COLO668 (cell line): ENCODE measurements at regions not wholly inside any gene's neighbourhood (a gene's known extent, or its start where the extent isn't known, plus 50 kb on each side); places are given as distances from the start of the nearest gene placed in this dataset.
A peak's percentile ranks its signal among the peaks of the same experiment; 100 is the strongest.

Experiments used
- DNase-seq: peaks from one replicate; lab custom pipeline; 2025; ENCODE audit not compliant: unreplicated experiment; lab: John Stamatoyannopoulos, UW

- DNase-seq, result no peak
Measured at GRCh38 chr18:5646739-5647138, 102.9 kb upstream of the EPB41L3 start.

- no peak for DNase-seq
Measured at GRCh38 chr18:5643288-5643687, 99.5 kb upstream of the EPB41L3 start.

DNA sequence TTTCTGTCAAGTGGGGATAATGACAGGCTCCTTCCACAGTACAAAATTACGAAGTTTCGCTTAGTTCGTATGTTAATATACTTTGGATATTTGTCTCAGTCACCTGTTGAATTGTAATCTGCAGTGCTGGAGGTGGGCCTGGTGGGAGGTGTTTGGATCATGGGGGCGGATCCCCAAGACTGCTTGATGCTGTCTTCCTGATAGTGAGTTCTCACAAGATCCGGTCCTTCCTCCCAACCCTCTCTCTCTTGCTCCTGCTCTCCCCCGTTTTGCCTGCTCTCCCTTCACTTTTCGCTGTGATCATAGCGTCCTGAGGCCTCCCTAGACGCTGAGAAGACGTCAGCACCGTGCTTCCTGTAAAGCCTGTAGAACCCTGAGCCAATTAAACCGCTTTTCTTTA, 97.1 kb upstream of the EPB41L3 start:
- no peak for DNase-seq

- no peak for DNase-seq
Measured at GRCh38 chr18:5639131-5639530, 95.3 kb upstream of the EPB41L3 start.

DNA sequence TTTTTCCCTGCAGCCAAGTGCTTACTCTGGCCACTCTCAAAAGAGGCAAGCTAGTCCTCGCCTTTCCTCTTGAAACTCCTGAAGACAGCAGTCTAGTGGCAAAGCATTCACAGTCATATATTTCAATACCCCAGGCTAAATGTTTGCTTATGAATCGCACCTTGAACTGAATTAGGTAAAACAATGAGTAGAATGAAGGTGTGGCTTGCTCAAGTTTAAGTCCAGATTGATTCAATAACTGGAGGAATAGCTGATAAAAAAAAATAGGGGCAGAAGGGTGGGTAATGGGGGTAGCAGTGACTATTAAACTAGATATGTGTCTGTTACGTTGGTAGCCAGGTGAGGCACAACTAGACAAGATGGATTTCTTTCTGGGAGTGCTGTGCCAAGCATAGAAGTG, 88.2 kb upstream of the EPB41L3 start:
- DNase-seq, result no peak

- no peak for DNase-seq
Measured at GRCh38 chr18:5630900-5631413, 87.2 kb upstream of the EPB41L3 start.

- DNase-seq, result peak; percentile 88
Measured at GRCh38 chr18:5630057-5630899, 86.5 kb upstream of the EPB41L3 start.

DNA sequence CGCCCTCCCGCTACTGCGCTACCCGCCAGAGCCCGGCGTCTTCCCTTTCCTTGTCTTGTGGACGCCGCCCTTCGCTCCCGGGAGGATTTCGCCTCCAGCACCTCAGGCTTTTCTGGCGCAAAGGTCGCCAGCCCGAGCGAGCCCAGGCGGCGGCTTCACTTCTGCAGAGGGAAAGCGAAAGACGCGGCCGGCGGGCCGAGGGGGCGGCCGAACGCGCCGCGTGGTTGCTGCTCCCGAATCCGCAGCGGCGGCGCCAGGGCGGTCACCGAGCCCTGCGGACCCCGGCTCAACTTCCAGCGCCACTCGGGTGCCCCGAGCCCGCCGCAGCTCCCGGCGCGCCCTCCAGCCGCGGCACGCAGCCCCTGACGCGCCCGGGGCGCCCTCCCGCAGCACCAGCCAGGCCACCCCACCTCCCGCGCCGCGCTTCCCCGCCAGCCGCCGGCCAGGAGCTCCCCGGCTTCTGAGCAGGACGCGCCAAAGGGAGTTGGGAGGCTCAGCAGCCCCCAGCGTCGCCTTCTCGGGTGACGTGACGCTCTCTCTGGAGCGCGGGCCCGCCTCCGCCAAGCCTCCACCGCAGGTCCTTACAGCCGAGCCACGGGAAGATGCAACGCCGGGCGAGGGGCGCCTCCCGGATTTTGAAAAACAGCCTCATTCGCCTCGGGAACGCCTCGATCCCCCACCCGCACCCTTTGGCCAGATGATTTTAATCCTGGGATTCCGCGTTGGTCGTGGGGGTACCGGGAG, 84.9 kb upstream of the EPB41L3 start:
- DNase-seq, result peak; percentile 55

DNA sequence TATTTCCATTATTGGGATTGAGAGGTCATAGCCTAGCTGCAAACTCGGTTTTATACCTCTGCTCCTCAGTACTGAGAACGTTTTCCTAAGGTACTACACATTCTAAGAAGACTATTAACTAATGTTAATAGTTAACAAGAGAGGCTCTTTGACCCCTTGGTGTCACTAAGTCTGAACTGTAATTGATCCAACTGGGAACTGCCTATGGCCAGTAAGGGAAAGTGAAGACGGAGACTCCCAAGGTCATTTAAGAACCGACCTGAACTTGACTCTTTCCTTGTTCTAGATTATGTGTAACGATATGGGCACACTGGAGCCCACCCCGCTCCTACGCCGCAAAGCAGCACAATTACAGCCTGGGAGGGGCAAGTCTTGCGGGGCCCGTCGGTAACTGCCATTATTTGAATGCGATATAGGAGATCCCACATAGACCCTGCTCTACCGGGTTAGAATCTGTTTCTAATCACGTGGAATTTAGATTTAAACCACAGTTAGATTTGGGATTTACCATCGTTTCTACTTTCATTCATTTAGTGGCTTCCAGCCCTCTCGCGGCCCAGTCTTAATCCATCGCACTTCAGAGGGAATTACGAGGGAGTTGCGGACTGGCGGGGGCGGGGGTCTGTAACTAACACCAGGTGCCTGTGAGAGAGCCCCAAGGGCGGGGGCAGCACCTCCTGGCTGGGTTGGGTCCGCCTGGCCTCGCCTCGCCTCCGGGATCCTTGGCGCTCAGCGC, 84.1 kb upstream of the EPB41L3 start:
- no peak for DNase-seq

GRCh38 chr18:5626130-5626880, 82.5 kb upstream of the EPB41L3 start:
- DNase-seq, result no peak

GRCh38 chr18:5625076-5625475, 81.3 kb upstream of the EPB41L3 start:
- DNase-seq, result no peak

GRCh38 chr18:5622905-5623304, 79.1 kb upstream of the EPB41L3 start:
- no peak for DNase-seq

- DNase-seq, result no peak
Measured at GRCh38 chr18:5620289-5620688, 76.5 kb upstream of the EPB41L3 start.

GRCh38 chr18:5619376-5619775, 75.6 kb upstream of the EPB41L3 start:
- no peak for DNase-seq

DNA sequence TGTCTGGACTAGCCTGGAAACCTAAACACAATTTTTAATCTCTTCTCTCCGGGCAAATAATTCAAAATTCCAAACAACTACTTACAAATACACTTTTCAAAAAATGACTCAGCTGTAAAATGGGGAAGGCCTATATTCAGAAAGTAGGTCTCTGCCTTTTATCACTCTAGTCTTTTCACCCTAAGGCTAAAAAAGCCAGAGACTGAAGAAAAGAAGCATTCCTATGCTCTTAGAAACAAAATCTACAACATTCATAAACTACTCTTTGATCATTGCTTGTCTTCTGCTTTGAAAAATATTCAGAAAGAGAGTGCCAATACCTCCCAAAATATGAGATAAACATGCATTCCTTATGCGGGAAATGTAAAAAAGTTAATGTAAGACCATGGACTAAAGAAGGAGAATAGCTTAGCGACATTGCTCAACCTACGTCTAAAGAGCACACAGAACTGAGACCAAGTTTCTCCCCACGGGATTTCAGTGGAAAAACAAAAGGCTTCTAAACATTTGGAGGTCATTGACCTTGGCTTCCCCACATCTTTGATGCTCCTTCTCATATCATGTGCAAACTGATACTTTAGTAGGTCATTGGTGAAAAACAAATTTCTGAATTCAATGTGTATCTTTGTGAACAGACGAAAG, 74.4 kb upstream of the EPB41L3 start:
- no peak for DNase-seq

GRCh38 chr18:5611221-5611620, 67.4 kb upstream of the EPB41L3 start:
- DNase-seq, result no peak

DNA sequence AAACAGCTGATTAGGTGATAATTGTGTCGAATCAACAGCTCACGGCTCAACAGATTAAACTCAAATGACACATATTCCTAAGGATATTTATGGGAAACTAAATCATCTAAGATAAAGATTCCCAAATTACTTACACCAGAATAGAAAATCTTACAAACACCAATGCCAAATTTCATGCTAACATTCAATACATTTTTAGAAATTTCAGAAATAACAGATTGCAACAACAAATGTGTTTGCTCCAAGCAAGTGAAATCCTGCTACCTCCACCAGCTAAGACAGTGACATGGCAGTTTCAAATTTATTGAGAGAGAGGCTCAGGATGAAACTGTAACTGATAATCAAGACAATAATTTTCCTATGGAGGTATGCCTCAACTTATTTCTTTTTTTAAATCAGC, 65.0 kb upstream of the EPB41L3 start:
- no peak for DNase-seq

DNA sequence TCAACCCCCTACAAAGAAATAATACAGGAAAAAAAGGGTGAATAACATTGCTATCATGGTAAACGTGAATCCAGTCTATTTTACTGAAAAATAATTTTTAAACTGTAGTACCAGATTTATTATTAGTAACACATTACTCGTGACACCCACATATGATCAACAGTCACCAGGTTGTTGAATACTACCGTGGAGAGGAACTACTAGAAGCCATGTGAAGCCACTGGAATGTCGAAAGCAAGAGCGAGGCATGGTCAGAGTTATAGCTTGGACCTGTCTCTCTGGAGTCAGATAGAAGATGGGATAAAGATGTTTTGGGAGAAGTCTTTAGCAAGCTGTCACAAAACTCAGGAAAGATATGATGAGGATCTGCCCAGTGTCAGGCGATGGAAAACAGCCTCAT, 63.2 kb upstream of the EPB41L3 start:
- no peak for DNase-seq

GRCh38 chr18:5604778-5605177, 61.0 kb upstream of the EPB41L3 start:
- DNase-seq, result no peak

DNA sequence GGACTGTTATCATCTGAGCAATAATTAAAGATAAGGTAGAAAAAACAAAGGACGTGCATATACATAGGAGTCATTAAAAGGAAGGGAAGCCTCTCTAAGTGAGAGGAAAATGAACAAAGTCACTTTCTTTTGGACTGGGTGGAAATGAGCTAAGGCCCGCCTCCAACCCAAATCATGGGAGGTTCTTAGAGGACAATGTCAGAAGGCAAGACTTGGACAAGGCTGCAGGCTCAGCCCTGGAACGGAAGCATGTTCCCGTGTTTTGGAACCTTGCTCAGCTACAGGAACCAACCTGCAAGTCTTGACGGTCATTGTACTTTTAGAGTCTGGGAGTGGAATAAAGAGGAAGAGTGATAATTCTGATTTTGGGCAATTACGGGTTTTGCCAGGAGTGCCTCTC, 59.4 kb upstream of the EPB41L3 start:
- DNase-seq, result no peak
